Suprapubic skin (tissue), 4 donors: ENCODE measurements at regions not wholly inside any gene's neighbourhood (a gene's known extent, or its start where the extent isn't known, plus 50 kb on each side); places are given as distances from the start of the nearest gene placed in this dataset.

ENCODE experiments used
- DNase-seq, 2 donors: peaks; one replicate each; pipeline ENCODE4 v3.0.0-alpha.2; 2019; ENCODE audit warnings: low spot score in 2 of 2
- H3K27ac ChIP-seq: fragments of 200-600 bp; sonication (generic); one replicate; pipeline ENCODE4 v1.5.1; 2019
- H3K27me3 ChIP-seq: fragments of 200-600 bp; sonication (generic); one replicate; pipeline ENCODE4 v1.5.1; 2019
- H3K36me3 ChIP-seq: fragments of 200-600 bp; sonication (generic); one replicate; pipeline ENCODE4 v1.5.1; 2019
- H3K4me1 ChIP-seq: fragments of 200-600 bp; sonication (generic); one replicate; pipeline ENCODE4 v1.5.1; 2019
- H3K4me3 ChIP-seq: fragments of 200-600 bp; sonication (generic); one replicate; pipeline ENCODE4 v1.5.1; 2019; ENCODE audit warnings: mild to moderate bottlenecking
- H3K9me3 ChIP-seq: fragments of 200-600 bp; sonication (generic); one replicate; pipeline ENCODE4 v1.5.1; 2019
- CTCF ChIP-seq, 2 donors: fragments of 200-600 bp in 1 of 2; fragments of 450-650 bp in 1 of 2; sonication (generic) in 1 of 2; IDR thresholded peaks; one replicate each; pipeline ENCODE4 v1.5.1; 2016 to 2019; ENCODE audit warnings: antibody characterized with exemption in 2 of 2, mild to moderate bottlenecking in 1 of 2, moderate library complexity in 1 of 2
- EP300 ChIP-seq: sonication (generic); formaldehyde crosslinking; IDR thresholded peaks from one replicate; pipeline ENCODE4 v1.6.1; 2017; ENCODE audit warnings: antibody characterized with exemption
- POLR2A ChIP-seq, 2 donors: fragments of 450-650 bp; IDR thresholded peaks; one replicate each; pipeline ENCODE4 v1.6.1; 2017; ENCODE audit warnings: antibody characterized with exemption in 2 of 2, mild to moderate bottlenecking in 2 of 2, moderate library complexity in 2 of 2
- POLR2AphosphoS5 ChIP-seq, 3 donors: sonication (generic); formaldehyde crosslinking; IDR thresholded peaks; one replicate each; pipeline ENCODE4 v1.6.1; 2017; ENCODE audit warnings: antibody characterized with exemption in 3 of 3
- WGBS: methylation state at CpG from one replicate; pipeline ENCODE4 v1.1.5; 2018; 5-methylcytosine and 5-hydroxymethylcytosine counted together

DNA sequence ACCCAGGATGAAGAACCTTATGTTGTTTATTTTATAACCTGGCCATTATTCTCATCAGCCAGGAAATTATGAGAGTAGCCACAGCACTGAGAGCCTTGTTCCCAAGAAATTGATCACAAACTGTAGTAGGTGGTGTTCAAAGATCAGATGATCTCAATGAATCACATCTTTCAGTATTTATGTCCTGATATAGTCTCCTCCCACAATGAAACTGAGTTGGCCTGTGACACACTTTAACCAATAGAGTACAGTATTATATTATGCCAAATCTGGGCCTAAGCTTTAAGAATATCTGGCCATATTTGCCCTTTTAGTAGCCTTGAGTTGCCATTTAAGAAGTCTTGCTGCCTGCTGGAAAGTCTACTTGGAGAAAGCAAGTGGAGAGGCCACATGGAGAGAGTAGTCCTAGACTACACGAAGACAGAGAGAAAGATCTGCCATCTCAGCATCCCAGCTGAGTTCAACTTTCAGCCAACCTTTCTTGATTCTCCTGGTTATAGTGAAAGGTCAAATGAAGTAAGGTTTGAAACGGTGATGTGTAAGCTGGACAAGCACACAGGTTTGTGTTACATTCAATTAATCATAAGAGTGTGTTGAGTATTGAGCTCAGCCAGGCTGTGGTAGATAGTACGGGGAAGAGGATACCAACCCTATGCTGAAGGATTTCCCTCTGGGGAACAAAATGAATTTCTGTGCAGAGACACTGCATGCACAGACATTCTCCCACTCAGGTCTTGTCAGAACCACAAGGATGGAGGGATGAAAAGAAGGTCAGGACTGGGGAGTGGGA lies 561.8 kb downstream of the SOX6 start:
- Histone ChIP-seq H3K9me3 (no peaks in the 10 kb centered on the region), H3K27ac (no peak overlapping the region), H3K27me3 (no peaks in the 10 kb centered on the region), H3K4me3 (no peak overlapping the region), H3K36me3 (no peaks in the 10 kb centered on the region), H3K4me1 (no peaks in the 10 kb centered on the region)
- no peak for DNase-seq
- TF ChIP-seq EP300 (no peak), POLR2AphosphoS5 (IDR thresholded peaks at IDR 0.05) (no peak), POLR2A (IDR thresholded peaks at IDR 0.05) (no peak), CTCF (IDR thresholded peaks at IDR 0.05) (no peak)
- 99% methylated on average over 3 of the region's 3 CpGs for WGBS

GRCh38 chr11:15795378-15795777 lies 561.0 kb downstream of the SOX6 start:
- H3K27me3 ChIP-seq: no peaks in the 10 kb centered on the region
- 57% methylated on average over 2 of the region's 2 CpGs for WGBS
- H3K4me3 ChIP-seq: no peak overlapping the region

DNA sequence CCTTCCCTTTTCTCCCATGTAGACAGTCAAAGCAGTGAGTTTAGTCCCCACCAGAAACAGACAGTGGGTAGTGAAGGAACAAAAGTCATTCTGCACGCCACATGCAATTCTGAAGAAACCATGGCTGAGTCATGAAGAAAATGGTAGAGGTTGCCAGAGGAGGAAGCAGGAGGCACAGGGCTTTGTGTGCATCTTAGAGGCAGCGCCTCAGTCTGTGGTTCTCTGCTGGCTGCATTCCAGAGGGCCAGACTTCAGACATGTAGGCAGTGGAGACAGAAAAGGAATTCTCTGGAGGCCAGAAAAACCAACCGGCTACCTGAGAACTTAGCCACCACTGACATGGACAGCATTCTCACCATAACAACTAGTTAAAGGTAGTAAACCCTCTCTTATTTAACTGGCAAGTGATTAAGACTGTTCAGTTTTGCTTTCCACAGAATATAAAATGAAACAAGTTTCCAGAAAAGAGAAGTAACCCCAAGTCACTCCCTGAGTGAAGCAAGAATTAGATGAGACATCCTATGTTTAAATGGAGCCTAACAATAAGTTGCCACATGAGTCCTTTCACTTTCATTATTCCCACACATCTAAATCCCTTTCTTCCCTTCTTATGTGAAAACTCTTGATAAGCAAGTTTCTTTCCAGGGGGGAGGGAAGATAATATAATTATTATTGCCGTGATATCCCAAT lies 556.1 kb downstream of the SOX6 start:
- Histone ChIP-seq H3K4me1 (peaks cover 4% of the 10 kb centered on the region), H3K4me3 (no peak overlapping the region), H3K27me3 (no peaks in the 10 kb centered on the region), H3K27ac (peak overlapping the region; percentile 55), H3K9me3 (no peaks in the 10 kb centered on the region), H3K36me3 (no peaks in the 10 kb centered on the region)
- no peak for TF ChIP-seq POLR2A (IDR thresholded peaks at IDR 0.05)
- no peak for TF ChIP-seq EP300
- TF ChIP-seq POLR2AphosphoS5 (IDR thresholded peaks at IDR 0.05): no peak
- WGBS: 56% methylated on average over 4 of the region's 4 CpGs
- DNase-seq: no peak

More at GRCh38 chr11:15795378-15795777, 561.0 kb downstream of the SOX6 start:
- Histone ChIP-seq H3K36me3 (no peaks in the 10 kb centered on the region), H3K27ac (no peak overlapping the region), H3K4me1 (peaks cover 4% of the 10 kb centered on the region), H3K9me3 (no peaks in the 10 kb centered on the region)
- no peak for DNase-seq
- no peak for TF ChIP-seq EP300
- no peak for TF ChIP-seq POLR2AphosphoS5 (IDR thresholded peaks at IDR 0.05)
- no peak for TF ChIP-seq CTCF (IDR thresholded peaks at IDR 0.05)
- no peak for TF ChIP-seq POLR2A (IDR thresholded peaks at IDR 0.05)

GRCh38 chr11:15801126-15801525 lies 555.2 kb downstream of the SOX6 start:
- no peak overlapping the region for H3K4me3 ChIP-seq
- H3K36me3 ChIP-seq: no peaks in the 10 kb centered on the region
- no peaks in the 10 kb centered on the region for H3K27me3 ChIP-seq
- H3K27ac ChIP-seq: no peak overlapping the region
- TF ChIP-seq POLR2A (IDR thresholded peaks at IDR 0.05): no peak
- TF ChIP-seq POLR2AphosphoS5 (IDR thresholded peaks at IDR 0.05): no peak
- no peak for TF ChIP-seq CTCF (IDR thresholded peaks at IDR 0.05)
- TF ChIP-seq EP300: no peak
- WGBS: 88% methylated on average over 3 of the region's 3 CpGs
- peaks cover 4% of the 10 kb centered on the region for H3K4me1 ChIP-seq
- no peak for DNase-seq
- H3K9me3 ChIP-seq: no peaks in the 10 kb centered on the region

- no peak for TF ChIP-seq CTCF (IDR thresholded peaks at IDR 0.05)
- TF ChIP-seq POLR2AphosphoS5 (IDR thresholded peaks at IDR 0.05): no peak
- TF ChIP-seq POLR2A (IDR thresholded peaks at IDR 0.05): no peak
- TF ChIP-seq EP300: no peak
Observed at GRCh38 chr11:15801616-15802015, 554.7 kb downstream of the SOX6 start.

More at GRCh38 chr11:15801616-15802015, 554.7 kb downstream of the SOX6 start:
- Histone ChIP-seq H3K4me3 (no peak overlapping the region), H3K27ac (no peak overlapping the region), H3K27me3 (no peaks in the 10 kb centered on the region), H3K4me1 (peaks cover 4% of the 10 kb centered on the region), H3K9me3 (no peaks in the 10 kb centered on the region), H3K36me3 (no peaks in the 10 kb centered on the region)
- 56% methylated on average over 5 of the region's 5 CpGs for WGBS
- no peak for DNase-seq
